ENCODE measurements at regions not wholly inside any gene's neighbourhood (a gene's known extent, or its start where the extent isn't known, plus 50 kb on each side); places are given as distances from the start of the nearest gene placed in this dataset.

DNA sequence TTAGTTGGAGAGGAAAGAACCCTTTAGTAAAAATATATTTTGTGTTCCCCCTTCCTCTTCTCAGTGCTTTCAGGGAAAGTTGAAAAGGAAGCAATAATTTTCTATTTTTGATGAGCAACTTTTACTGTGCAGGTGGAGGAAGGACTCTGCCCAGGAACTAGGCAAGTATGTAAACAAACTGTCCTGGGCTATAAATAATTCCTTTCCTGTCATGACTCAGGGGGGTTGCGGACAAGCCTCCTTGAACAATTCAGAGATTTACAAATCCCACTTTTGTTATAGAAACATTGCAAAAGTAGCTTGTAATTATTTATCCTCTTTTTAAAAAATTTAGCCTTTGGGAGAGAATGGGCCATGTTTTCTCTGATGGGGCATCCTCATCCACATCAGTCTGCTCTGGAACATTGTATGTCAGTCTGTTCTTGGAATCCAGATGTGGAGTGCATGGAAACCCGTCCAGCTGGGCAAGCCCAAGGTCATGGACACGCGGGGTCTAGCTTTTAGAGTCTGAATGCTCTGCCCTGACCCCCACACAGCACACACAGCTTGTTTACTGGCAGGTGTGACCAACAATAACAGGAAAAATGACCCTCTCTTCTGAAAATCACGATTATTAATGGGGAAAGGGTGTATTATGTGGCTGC is 127.6 kb downstream of the GADD45G start:
- TF ChIP-seq ZNF274 (IDR thresholded peaks at IDR 0.05; ENCODE audit: low read depth, low read length), result no peak
- no peak overlapping the region for H3K4me3 ChIP-seq (ENCODE audit: low read length)

DNA sequence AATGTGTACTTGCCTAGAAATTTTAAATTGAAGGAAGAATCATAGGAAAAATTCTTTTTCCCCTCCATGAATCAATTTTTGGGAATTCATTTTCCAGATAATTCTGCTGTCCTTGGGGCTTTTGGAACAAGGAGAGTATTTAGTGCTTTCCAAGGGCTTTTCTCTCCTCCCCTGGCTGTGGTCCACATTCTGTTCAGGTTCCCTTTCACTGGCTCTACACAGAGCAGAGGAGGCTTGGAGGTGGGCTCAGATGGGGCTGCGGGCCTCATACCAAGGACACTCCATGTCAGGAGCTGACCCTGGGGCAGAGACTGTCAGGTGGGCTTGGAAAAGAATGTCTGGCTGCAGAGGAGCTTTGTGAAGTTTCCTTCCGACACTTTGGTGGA is 128.1 kb downstream of the GADD45G start:
- TF ChIP-seq ZNF274 (IDR thresholded peaks at IDR 0.05; ENCODE audit: low read depth, low read length), result no peak
- no peak overlapping the region for H3K4me3 ChIP-seq (ENCODE audit: low read length)

DNA sequence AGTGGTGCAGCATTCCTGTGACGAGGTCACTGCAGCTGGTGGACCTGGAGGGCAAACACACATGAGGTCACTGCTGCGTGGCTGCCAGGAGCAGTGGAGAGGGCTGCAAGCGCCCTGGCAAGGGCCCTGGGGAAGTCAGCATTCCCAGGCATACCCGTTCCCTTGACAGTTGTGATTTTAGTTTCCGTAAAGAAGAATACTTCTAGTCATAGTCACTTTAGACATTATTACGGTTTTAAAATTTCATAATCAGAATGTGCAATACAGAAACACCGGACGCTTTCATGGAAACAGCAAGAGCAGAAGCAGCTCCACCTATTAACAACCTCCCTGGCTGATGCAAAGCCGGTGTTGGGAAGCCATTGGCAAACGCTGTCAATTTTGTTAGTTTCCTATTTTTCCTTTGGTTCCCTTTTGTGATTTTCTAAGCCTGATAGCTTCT is 129.8 kb downstream of the GADD45G start:
- no peak for TF ChIP-seq ZNF274 (IDR thresholded peaks at IDR 0.05; ENCODE audit: low read depth, low read length)

DNA sequence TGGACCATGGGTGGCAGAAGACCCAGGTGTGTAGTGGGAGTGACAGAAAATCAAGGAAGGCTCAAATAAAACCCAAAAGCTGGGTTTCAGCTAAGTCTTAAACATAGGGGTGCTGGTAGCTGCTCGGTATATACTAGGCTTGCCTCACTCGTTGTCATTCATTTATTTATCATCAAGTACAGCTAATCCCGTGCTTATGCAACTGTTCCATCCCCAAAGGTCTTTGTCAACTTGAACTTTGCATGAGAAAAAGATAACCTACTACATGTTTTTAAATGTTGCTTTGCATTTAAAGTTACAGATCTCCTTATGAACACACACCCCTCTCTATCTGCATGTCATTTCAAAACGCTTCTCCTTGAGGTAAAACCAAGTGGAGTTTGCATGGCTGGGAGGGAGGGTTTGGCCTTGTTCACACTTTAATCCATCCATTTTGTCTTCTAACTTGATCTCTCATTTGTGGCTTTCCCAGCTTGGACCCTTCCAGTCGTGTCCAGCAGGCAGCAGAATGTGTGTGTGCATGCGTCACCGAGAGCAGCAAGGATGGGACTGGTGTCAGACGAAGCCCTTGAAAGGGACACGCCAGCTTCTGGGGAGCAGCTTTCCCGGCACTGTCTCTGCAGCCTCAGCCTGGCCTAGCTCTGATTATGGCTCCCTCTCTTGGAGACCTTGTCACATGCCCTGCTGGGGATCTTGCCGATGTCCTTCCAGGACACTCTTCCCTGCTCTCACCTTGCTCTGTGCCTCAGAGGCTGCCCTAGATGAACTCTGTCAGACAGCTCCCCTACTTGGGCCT is 133.5 kb downstream of the GADD45G start:
- H3K4me3 ChIP-seq (ENCODE audit: low read length), result no peak overlapping the region
- no peak for TF ChIP-seq ZNF274 (IDR thresholded peaks at IDR 0.05; ENCODE audit: low read depth, low read length)

More for the DNA sequence above, 129.8 kb downstream of the GADD45G start:
- no peak overlapping the region for H3K4me3 ChIP-seq (ENCODE audit: low read length)

DNA sequence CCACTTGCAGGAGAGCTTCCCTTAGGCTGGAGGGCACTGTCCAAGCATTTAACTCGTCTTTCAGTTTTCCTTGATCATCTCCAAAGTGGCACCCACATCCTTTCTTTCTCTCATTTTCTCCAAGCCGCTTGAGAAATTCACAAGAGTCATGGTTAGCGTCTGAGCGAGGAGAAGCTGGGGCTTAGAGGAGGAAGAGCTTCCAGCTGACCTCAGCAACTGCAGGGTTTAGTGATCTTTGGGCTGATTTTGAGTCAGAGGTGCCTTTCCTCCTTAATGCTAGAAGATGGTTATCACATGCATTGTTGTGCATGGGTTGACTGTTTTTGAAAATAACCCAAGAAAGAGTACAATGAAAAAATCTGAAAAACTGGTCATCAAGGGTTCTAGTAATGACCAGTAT is 134.7 kb downstream of the GADD45G start:
- no peak overlapping the region for H3K4me3 ChIP-seq (ENCODE audit: low read length)
- no peak for TF ChIP-seq ZNF274 (IDR thresholded peaks at IDR 0.05; ENCODE audit: low read depth, low read length)

DNA sequence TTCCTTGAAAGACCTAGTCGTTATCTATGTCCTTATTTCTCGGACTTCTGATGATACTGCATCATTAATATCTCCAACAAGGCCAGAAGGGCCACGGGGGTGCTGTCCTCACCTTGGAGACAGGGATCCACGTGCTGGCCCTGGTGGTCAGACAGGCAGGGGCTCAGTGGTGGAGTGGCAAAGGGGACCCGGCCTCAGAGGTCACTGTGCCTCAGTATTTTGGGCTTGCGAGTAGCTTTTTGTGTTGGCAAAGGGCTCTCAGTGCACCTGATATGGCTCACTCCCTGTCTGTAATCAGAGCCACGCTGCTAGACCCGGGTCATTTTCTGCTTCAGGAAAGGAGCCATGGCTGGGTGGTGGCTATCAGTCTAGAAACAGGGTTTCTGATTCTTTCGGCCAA is 135.1 kb downstream of the GADD45G start:
- H3K4me3 ChIP-seq (ENCODE audit: low read length), result no peak overlapping the region
- no peak for TF ChIP-seq ZNF274 (IDR thresholded peaks at IDR 0.05; ENCODE audit: low read depth, low read length)

DNA sequence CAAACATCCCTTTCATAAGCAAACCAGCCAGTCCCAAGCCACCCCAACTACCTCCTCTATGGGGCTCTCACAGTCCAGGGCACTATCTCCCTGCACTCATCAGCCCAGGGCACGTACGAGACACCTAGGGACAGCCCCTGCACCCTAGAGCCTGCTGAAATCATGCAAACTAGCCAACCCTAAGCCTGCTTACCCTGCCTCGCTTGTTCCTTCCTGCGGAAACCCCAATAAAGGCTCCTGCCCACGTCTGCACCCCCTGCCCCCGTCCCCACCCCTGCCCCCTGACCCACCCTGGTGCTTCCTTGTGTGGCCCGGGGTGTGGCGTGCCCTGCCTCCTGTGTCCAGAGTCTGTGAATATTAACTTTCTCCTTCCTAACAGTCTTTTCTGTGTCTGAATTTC is 135.9 kb downstream of the GADD45G start:
- H3K4me3 ChIP-seq (ENCODE audit: low read length), result no peak overlapping the region
- TF ChIP-seq ZNF274 (IDR thresholded peaks at IDR 0.05; ENCODE audit: low read depth, low read length), result no peak

DNA sequence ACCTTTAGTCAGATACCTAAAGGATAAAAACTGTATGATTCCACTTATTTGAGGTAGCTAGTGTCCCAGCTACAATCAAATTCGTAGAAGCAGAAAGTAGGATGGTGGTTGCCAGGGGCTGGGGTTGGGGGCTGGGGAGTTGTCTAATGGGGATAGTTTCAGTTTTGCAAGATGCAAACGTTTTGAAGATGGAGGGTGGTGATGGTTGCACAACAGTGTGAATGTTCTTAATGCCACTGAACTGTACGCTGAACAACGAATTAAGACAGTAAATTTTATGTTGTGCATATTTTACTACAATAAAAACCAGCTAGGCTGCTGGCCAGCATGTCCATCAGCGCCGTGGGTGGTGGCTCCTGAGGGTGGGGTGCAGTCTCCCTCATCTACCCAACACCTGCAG is 137.8 kb downstream of the GADD45G start:
- TF ChIP-seq ZNF274 (IDR thresholded peaks at IDR 0.05; ENCODE audit: low read depth, low read length), result no peak
- H3K4me3 ChIP-seq (ENCODE audit: low read length), result no peak overlapping the region

DNA sequence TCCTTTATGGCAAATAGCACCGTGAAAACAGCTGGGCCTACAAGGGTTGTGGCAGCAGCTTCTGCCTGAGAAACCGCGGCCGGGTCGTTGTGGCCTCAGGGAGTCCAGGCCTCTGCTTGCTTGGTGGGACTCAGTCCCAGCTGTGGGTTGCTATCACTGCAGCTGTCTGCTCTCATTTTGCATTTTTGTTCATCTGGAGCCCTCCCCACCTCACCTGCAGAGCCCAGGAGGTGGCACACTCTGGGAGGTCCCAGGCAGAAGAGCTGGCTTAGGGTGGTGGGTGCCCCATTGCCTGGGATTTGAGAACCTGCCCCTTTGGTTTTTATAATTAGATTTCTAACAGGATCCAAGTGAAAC is 138.4 kb downstream of the GADD45G start:
- no peak overlapping the region for H3K4me3 ChIP-seq (ENCODE audit: low read length)
- TF ChIP-seq ZNF274 (IDR thresholded peaks at IDR 0.05; ENCODE audit: low read depth, low read length), result no peak

DNA sequence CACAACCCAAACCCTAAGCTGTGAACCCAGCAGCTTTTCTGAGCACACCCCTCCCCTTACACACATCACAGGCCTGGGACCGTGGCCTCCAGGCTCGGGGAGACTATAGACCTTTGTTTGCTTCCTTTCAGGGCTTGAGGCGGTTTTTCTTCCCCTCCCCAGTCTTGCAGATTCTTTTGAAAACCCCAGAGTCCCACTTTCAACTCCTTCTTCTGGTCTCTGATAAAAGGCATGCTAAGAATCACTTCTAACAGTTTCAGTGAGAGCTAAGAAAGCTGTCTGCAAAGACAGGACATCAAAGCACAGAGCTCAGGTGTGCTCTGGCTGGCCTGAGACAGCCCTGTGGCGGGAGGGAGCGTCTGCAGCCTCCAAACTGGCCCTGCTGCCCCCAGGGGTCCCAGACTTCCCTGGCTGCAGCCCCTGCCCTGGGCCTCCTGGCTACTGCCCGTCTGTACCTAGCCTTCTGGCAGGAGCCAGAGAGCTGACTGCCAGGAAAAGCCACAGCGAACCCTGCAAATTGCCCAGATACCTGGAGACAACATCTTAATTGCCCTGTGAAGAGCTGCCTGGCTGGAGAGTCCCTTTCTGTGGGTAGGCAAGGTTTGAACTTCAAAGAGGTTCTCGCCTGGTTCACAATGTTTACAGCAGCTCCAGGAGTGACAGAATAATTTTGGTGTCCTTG is 138.9 kb downstream of the GADD45G start:
- no peak for TF ChIP-seq ZNF274 (IDR thresholded peaks at IDR 0.05; ENCODE audit: low read depth, low read length)
- no peak overlapping the region for H3K4me3 ChIP-seq (ENCODE audit: low read length)

DNA sequence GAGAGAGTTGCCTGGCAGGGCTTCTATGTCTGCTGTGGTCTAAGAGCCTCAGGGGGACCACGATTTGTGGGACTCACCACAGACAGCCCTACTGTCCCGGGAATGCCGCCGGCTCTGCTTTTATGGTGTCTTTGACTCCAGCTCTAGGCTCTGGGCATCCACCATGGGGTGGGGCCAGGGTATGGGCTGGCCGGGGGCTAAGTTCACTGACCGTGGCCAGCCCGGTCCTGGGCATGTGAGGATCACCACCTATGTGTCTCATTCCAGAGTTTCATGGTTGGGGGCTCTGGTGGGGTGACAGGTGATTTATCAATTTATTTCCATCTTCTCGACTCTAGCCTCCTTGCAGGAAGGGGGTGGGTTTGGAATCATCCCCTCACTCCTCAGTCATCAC is 139.4 kb downstream of the GADD45G start:
- H3K4me3 ChIP-seq (ENCODE audit: low read length), result no peak overlapping the region
- TF ChIP-seq ZNF274 (IDR thresholded peaks at IDR 0.05; ENCODE audit: low read depth, low read length), result no peak

DNA sequence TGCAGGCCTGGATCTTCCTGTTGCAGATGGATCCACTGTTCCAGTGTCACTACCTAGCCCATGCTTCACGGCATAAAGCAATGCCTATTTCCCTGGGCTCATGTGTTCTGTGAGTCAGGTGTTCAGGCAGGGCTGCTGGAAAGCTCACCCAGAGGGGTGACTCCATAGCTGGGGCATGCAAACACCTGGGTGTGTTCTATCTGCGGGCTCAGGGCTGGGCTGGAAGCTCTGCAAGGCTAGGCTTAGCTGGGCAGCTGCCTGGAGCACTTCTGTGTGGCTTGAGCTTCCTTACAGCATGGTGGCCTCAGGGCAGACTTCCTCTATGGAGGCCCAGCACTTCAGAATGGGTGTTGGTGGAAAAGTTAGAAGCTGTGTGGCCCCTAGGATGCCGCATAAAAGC is 139.9 kb downstream of the GADD45G start:
- H3K4me3 ChIP-seq (ENCODE audit: low read length), result no peak overlapping the region
- TF ChIP-seq ZNF274 (IDR thresholded peaks at IDR 0.05; ENCODE audit: low read depth, low read length), result no peak

DNA sequence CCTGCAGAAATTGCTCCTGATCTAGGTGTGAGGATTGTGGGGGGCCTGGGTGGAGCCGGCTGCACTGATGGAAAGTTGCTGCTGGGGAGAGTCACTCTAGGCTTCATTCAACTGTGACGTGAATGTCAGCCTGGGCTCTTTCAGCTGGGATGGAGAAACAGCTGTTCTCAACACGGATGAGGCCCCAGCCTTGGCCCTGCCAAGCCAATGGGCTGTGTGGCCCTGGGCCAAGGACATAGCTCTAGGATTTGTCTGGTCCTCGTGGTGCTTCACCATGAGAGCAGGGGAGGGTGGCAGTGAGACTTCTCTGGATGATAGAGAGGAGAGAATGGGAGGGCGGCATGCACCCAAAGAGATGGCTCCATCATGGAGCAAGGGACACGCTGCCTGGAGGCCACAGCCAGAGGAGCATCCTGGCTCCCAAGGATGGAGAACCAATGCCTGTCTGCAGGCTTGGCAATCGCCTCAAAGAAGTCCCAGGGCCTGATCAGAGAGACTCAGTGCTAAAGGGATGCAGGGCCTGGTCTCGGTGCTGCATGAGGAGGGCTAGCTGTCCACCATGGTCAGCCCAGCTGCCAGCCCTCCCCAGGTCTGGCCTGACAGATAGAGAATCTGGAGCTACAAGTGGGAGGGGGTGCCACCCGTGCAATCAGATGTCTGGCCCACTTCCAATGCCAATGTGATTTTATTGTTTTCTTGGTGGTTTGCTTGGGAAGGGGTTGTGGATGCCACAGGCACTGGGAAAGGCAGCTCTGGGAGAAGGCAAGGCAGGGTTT is 141.0 kb downstream of the GADD45G start:
- H3K4me3 ChIP-seq (ENCODE audit: low read length), result no peak overlapping the region
- TF ChIP-seq ZNF274 (IDR thresholded peaks at IDR 0.05; ENCODE audit: low read depth, low read length), result no peak

DNA sequence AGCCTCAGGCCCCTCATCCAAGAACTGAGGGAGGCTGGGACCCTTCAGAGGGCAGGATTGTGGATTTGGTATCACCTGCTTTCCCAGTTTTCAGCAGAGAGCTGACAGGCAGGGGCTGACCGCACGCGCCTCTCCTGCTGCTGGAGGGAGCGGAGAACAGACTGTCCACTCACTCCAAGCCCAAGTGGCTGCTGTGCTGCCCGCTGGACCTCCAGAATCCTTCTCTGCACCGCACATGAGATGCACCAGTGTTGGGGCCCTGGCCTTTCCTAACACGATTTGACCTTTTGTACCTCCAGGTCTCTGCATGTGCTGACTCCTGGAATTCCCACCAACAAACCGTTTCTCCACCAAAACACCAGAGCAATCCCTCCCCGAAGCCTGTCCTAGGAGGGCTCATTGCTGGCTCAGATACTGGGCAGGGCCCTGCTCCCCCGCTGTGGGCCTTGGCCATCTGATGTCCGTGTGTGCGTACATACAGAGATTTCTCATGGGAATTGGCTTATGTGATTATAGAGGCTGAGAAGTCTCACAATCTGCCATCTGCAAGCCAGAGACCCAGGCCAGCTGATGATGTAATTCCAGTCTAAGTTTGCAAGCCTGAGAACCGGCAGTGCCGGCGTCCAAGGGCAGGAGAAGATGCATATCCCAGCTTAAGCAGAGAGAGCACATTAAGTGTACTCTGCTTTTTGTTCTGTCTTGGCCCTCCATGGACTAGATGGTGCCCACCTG is 141.7 kb downstream of the GADD45G start:
- TF ChIP-seq ZNF274 (IDR thresholded peaks at IDR 0.05; ENCODE audit: low read depth, low read length), result no peak
- H3K4me3 ChIP-seq (ENCODE audit: low read length), result no peak overlapping the region

Data from GM08714 (cell line).